H1 (cell line): ENCODE measurements at regions not wholly inside any gene's neighbourhood (a gene's known extent, or its start where the extent isn't known, plus 50 kb on each side); places are given as distances from the start of the nearest gene placed in this dataset.

Source experiments
- CTCF ChIA-PET: fragments of 300-600 bp; sonication (Branson Sonifier 250); formaldehyde crosslinking; loops from one replicate; lab custom pipeline; 2021; ENCODE audit not compliant: partially characterized antibody; lab: Charles Lee
- POLR2A ChIA-PET: fragments of 300-600 bp; sonication (Branson Sonifier 250); formaldehyde crosslinking; loops from one replicate; lab custom pipeline; 2021; ENCODE audit warnings: inconsistent platforms; ENCODE audit not compliant: partially characterized antibody; lab: Charles Lee
- DNase-seq, 2 experiments: peaks; one replicate each; pipeline versions ENCODE4 v3.0.0 to v3.0.0-alpha.2; 2010 to 2022; ENCODE audit warnings: low spot score in 2 of 2, low read depth in 1 of 2, mixed read lengths in 1 of 2
- FAIRE-seq: peaks from 2 replicates; lab custom pipeline; 2011; peaks lifted over from hg19 to GRCh38; lab: Jason Lieb, UNC
- H2AFZ ChIP-seq: 2 replicates; pipeline ENCODE4 v1.8.1; 2012; ENCODE audit warnings: low read length, inconsistent platforms
- H2AK5ac ChIP-seq: 2 replicates; pipeline ENCODE4 v1.6.1; 2013; ENCODE audit warnings: low read depth, low read length
- H2BK120ac ChIP-seq: replicated peaks from 2 replicates; pipeline ENCODE3; 2013; ENCODE audit warnings: low read depth, low read length, inconsistent platforms
- H2BK12ac ChIP-seq: 2 replicates; pipeline ENCODE4 v1.6.1; 2013; ENCODE audit warnings: low read depth, low read length
- H2BK15ac ChIP-seq: 2 replicates; pipeline ENCODE4 v1.6.1; 2013; ENCODE audit warnings: low read length
- H2BK20ac ChIP-seq: 2 replicates; pipeline ENCODE4 v1.6.1; 2013; ENCODE audit warnings: low read length
- H2BK5ac ChIP-seq: 2 replicates; pipeline ENCODE4 v1.6.1; 2013; ENCODE audit warnings: low read depth, low read length
- H3K14ac ChIP-seq: 2 replicates; pipeline ENCODE4 v1.6.1; 2013; ENCODE audit warnings: inconsistent platforms; ENCODE audit not compliant: insufficient read length
- H3K18ac ChIP-seq: 2 replicates; pipeline ENCODE4 v1.6.1; 2013; ENCODE audit warnings: low read length; ENCODE audit errors: extremely low read depth
- H3K23ac ChIP-seq: 2 replicates; pipeline ENCODE4 v1.6.1; 2013; ENCODE audit warnings: inconsistent platforms; ENCODE audit not compliant: insufficient read length
- H3K23me2 ChIP-seq: 2 replicates; pipeline ENCODE4 v1.6.1; 2013; ENCODE audit warnings: low read depth, low read length
- H3K27ac ChIP-seq: 2 replicates; pipeline ENCODE4 v1.6.1; 2011; ENCODE audit warnings: low read depth, low read length, inconsistent platforms
- H3K27me3 ChIP-seq, 4 experiments: replicated peaks in 1 of 4; 1 replicate in 1 of 4; 2 replicates in 3 of 4; pipeline versions ENCODE4 v1.6.1 to v1.8.1; 2011 to 2013; ENCODE audit warnings: low read length in 3 of 4, mild to moderate bottlenecking in 3 of 4, inconsistent platforms in 2 of 4, mixed read lengths in 2 of 4, moderate library complexity in 1 of 4; ENCODE audit not compliant: control insufficient read depth in 3 of 4, insufficient read depth in 3 of 4; ENCODE audit errors: extremely low read depth in 1 of 4
- H3K36me3 ChIP-seq, 4 experiments: 2 replicates each; pipeline versions ENCODE4 v1.6.1 to v1.8.1; 2011 to 2013; ENCODE audit warnings: mild to moderate bottlenecking in 4 of 4, low read length in 3 of 4, moderate library complexity in 2 of 4, control low read depth in 1 of 4, inconsistent platforms in 1 of 4; ENCODE audit not compliant: insufficient read depth in 4 of 4, control insufficient read depth in 2 of 4
- H3K4ac ChIP-seq: replicated peaks from 2 replicates; pipeline ENCODE3; 2013; ENCODE audit warnings: low read length, low read depth, mixed read lengths, inconsistent platforms; ENCODE audit not compliant: insufficient read length
- H3K4me1 ChIP-seq, 4 experiments: replicated peaks in 1 of 4; 1 replicate in 1 of 4; 2 replicates in 3 of 4; pipeline versions ENCODE4 v1.6.1 to v1.8.1; 2011 to 2013; ENCODE audit warnings: low read length in 3 of 4, inconsistent platforms in 2 of 4, mixed read lengths in 1 of 4; ENCODE audit not compliant: insufficient read depth in 4 of 4, control insufficient read depth in 3 of 4
- H3K4me2 ChIP-seq, 2 experiments: 2 replicates each; pipeline versions ENCODE4 v1.6.1 to v1.8.1; 2011 to 2013; ENCODE audit warnings: low read depth in 2 of 2, low read length in 2 of 2, control low read depth in 1 of 2, inconsistent platforms in 1 of 2, mild to moderate bottlenecking in 1 of 2; ENCODE audit not compliant: insufficient read depth in 1 of 2
- H3K4me3 ChIP-seq, 4 experiments: fragments of 200-600, 300-600 bp in 1 of 4; sonication (generic), shearing (Covaris generic), sonication (Bioruptor Twin) in 1 of 4; 2 replicates each; pipeline versions ENCODE4 v1.5.1 to v1.8.1; 2011 to 2016; ENCODE audit warnings: low read length in 4 of 4, low read depth in 3 of 4, control low read depth in 2 of 4, inconsistent platforms in 2 of 4, mild to moderate bottlenecking in 2 of 4, mixed read lengths in 1 of 4, moderate library complexity in 1 of 4; ENCODE audit not compliant: insufficient read depth in 2 of 4; ENCODE audit errors: extremely low read depth in 1 of 4
- H3K56ac ChIP-seq: replicated peaks from 2 replicates; pipeline ENCODE3; 2013; ENCODE audit warnings: low read depth, mild to moderate bottlenecking, mixed read lengths, low read length, inconsistent platforms; ENCODE audit not compliant: insufficient read length
- H3K79me1 ChIP-seq: 2 replicates; pipeline ENCODE4 v1.6.1; 2013; ENCODE audit warnings: low read depth, low read length, control low read depth
- H3K79me2 ChIP-seq, 2 experiments: 2 replicates each; pipeline versions ENCODE4 v1.6.1 to v1.8.1; 2012 to 2013; ENCODE audit warnings: low read length in 2 of 2, mild to moderate bottlenecking in 2 of 2, inconsistent platforms in 1 of 2; ENCODE audit not compliant: insufficient read depth in 2 of 2, control insufficient read depth in 1 of 2
- H3K9ac ChIP-seq, 4 experiments: replicated peaks in 1 of 4; 1 replicate in 1 of 4; 2 replicates in 3 of 4; pipeline versions ENCODE4 v1.6.1 to v1.8.1; 2011 to 2013; ENCODE audit warnings: low read depth in 3 of 4, low read length in 3 of 4, control low read depth in 2 of 4, mild to moderate bottlenecking in 2 of 4, moderate library complexity in 2 of 4, inconsistent platforms in 1 of 4; ENCODE audit errors: extremely low read depth in 1 of 4
- H3K9me3 ChIP-seq, 2 experiments: 2 replicates each; pipeline versions ENCODE4 v1.6.1 to v1.8.1; 2012 to 2013; ENCODE audit warnings: mild to moderate bottlenecking in 2 of 2, moderate library complexity in 2 of 2, control low read depth in 1 of 2, inconsistent platforms in 1 of 2, low read depth in 1 of 2, low read length in 1 of 2, mixed read lengths in 1 of 2; ENCODE audit not compliant: insufficient read depth in 2 of 2
- H4K20me1 ChIP-seq, 2 experiments: replicated peaks in 1 of 2; 2 replicates each; pipeline versions ENCODE3 to v1.8.1; 2011 to 2013; ENCODE audit warnings: inconsistent platforms in 2 of 2, low read length in 2 of 2, mild to moderate bottlenecking in 1 of 2; ENCODE audit not compliant: insufficient read depth in 2 of 2, control insufficient read depth in 1 of 2
- H4K5ac ChIP-seq: 2 replicates; pipeline ENCODE4 v1.6.1; 2013; ENCODE audit warnings: low read length, low read depth, mixed read lengths, inconsistent platforms; ENCODE audit not compliant: insufficient read length
- H4K8ac ChIP-seq: 2 replicates; pipeline ENCODE4 v1.8.0; 2013; ENCODE audit warnings: mild to moderate bottlenecking, moderate library complexity, low read length, inconsistent platforms; ENCODE audit not compliant: insufficient read depth; ENCODE audit errors: extremely low read depth
- H4K91ac ChIP-seq: replicated peaks from 2 replicates; pipeline ENCODE3; 2013; ENCODE audit warnings: low read length, mixed read lengths, inconsistent platforms; ENCODE audit not compliant: insufficient read length
- CTBP2 ChIP-seq: IDR thresholded peaks from 2 replicates; pipeline ENCODE4 v1.7.0; 2011; ENCODE audit warnings: borderline replicate concordance, mild to moderate bottlenecking, moderate library complexity, mixed read lengths, low read length; ENCODE audit not compliant: insufficient read depth, insufficient read length
- KDM4A ChIP-seq: IDR thresholded peaks from one replicate; pipeline ENCODE4 v1.7.1; 2012; ENCODE audit warnings: low read depth, mild to moderate bottlenecking, moderate library complexity, low read length, inconsistent platforms; ENCODE audit not compliant: severe bottlenecking
- WGBS, 2 experiments: shearing (Covaris generic) in 1 of 2; methylation state at CpG; one replicate each; pipeline versions ENCODE4 v1.1.6 to v1.1.7; 2013 to 2015; ENCODE audit warnings: low lambda C conversion rate in 2 of 2, mixed read lengths in 2 of 2, inconsistent platforms in 1 of 2, low coverage in 1 of 2, missing lambda C conversion rate in 1 of 2; ENCODE audit not compliant: insufficient replicate concordance in 2 of 2, insufficient coverage in 1 of 2, insufficient read length in 1 of 2; ENCODE audit errors: extremely low coverage in 1 of 2, missing lambda C conversion rate in 1 of 2; 5-methylcytosine and 5-hydroxymethylcytosine counted together

DNA sequence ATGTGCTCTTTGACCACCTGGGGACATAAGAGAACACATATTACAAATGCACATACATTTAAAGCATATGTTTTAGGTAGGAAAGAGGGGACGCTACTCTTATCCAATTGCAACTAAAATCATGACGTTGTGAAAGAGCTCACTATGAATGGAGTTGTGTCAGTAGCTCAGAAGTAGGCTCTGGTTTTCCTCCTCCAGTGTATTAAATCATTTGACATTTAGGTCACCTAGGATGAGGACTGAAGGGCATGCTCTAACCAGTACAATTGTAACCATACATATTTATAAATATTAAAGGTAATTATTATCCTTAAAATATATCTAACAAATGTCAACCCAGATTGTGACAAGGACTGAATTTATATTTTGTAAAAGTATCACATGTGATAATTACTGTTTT is 389.0 kb downstream of the KLF12 start:
- H3K4ac ChIP-seq = no peak overlapping the region
- no peaks in the 10 kb centered on the region for H3K23me2 ChIP-seq
- no peak overlapping the region for H4K8ac ChIP-seq
- H4K5ac ChIP-seq = no peak overlapping the region
- no peak overlapping the region for H2BK12ac ChIP-seq
- H2BK120ac ChIP-seq = no peak overlapping the region
- no peaks in the 10 kb centered on the region for H3K9me3 ChIP-seq
- DNase-seq (no peak), FAIRE-seq (no peak)
- H2BK15ac ChIP-seq = no peak overlapping the region
- H3K36me3 ChIP-seq = no peaks in the 10 kb centered on the region
- WGBS, 2 experiments = 92% methylated on average over 2 of the region's 2 CpGs; no CpG with 5 or more reads in 1 of the 2 experiments
- H2AK5ac ChIP-seq = no peak overlapping the region
- no peak overlapping the region for H3K14ac ChIP-seq
- H3K4me2 ChIP-seq = no peak overlapping the region
- peaks cover 0 to 2% (median 0%) of the 10 kb centered on the region in 4 experiments; a peak in 1 of 7 replicates for H3K4me1 ChIP-seq
- no peak overlapping the region for H3K23ac ChIP-seq
- TF ChIP-seq CTBP2 (no peak), KDM4A (no peak)
- H3K79me2 ChIP-seq = no peaks in the 10 kb centered on the region
- H4K91ac ChIP-seq = no peak overlapping the region
- no peak overlapping the region for H2AFZ ChIP-seq
- CTCF ChIA-PET = interaction anchor here (1.4 kb wide), 1 partner anchor 22 kb away, joined by 9 read pairs; no protein-coding TSS in a partner anchor
- no peaks in the 10 kb centered on the region for H4K20me1 ChIP-seq
- H3K9ac ChIP-seq = no peak overlapping the region
- H3K56ac ChIP-seq = no peak overlapping the region
- H3K27me3 ChIP-seq = no peaks in the 10 kb centered on the region
- POLR2A ChIA-PET = interaction anchor here (0.6 kb wide), 1 partner anchor 22 kb away, joined by 3 read pairs; no protein-coding TSS in a partner anchor
- no peak overlapping the region for H2BK5ac ChIP-seq
- no peak overlapping the region for H2BK20ac ChIP-seq
- H3K79me1 ChIP-seq = no peaks in the 10 kb centered on the region
- no peak overlapping the region for H3K27ac ChIP-seq
- H3K18ac ChIP-seq = no peak overlapping the region
- H3K4me3 ChIP-seq = no peak overlapping the region
